ENCODE measurements at regions not wholly inside any gene's neighbourhood (a gene's known extent, or its start where the extent isn't known, plus 50 kb on each side); places are given as distances from the start of the nearest gene placed in this dataset.

GRCh38 chr4:153107246-153107645, 97.0 kb upstream of the TRIM2 start:
- DNase-seq, result no peak

GRCh38 chr4:153109296-153109849, 94.9 kb upstream of the TRIM2 start:
- DNase-seq, result no peak

- DNase-seq, result no peak
Measured at GRCh38 chr4:153110739-153111138, 93.5 kb upstream of the TRIM2 start.

- no peak for DNase-seq
Measured at GRCh38 chr4:153111426-153112040, 92.7 kb upstream of the TRIM2 start.

GRCh38 chr4:153112041-153112441, 92.2 kb upstream of the TRIM2 start:
- DNase-seq, result no peak

- DNase-seq, result no peak
Measured at GRCh38 chr4:153113061-153113837, 91.0 kb upstream of the TRIM2 start.

GRCh38 chr4:153113838-153114105, 90.5 kb upstream of the TRIM2 start:
- DNase-seq, result no peak

GRCh38 chr4:153114771-153115321, 89.4 kb upstream of the TRIM2 start:
- DNase-seq, result no peak

GRCh38 chr4:153115322-153116290, 88.6 kb upstream of the TRIM2 start:
- DNase-seq, result no peak

GRCh38 chr4:153116291-153116680, 88.0 kb upstream of the TRIM2 start:
- DNase-seq, result no peak

GRCh38 chr4:153116801-153117200, 87.4 kb upstream of the TRIM2 start:
- no peak for DNase-seq

GRCh38 chr4:153117554-153117953, 86.7 kb upstream of the TRIM2 start:
- no peak for DNase-seq

- no peak for DNase-seq
Measured at GRCh38 chr4:153119626-153120025, 84.6 kb upstream of the TRIM2 start.

- no peak for DNase-seq
Measured at GRCh38 chr4:153120235-153120634, 84.0 kb upstream of the TRIM2 start.

- peak; percentile 53 for DNase-seq
Measured at GRCh38 chr4:153122855-153123254, 81.4 kb upstream of the TRIM2 start.

GRCh38 chr4:153126137-153126536, 78.1 kb upstream of the TRIM2 start:
- DNase-seq, result no peak

GRCh38 chr4:153127760-153128494, 76.3 kb upstream of the TRIM2 start:
- DNase-seq, result peak; percentile 29

- no peak for DNase-seq
Measured at GRCh38 chr4:153131596-153131995, 72.6 kb upstream of the TRIM2 start.

- no peak for DNase-seq
Measured at GRCh38 chr4:153137159-153137558, 67.1 kb upstream of the TRIM2 start.

- DNase-seq, result no peak
Measured at GRCh38 chr4:153137677-153138630, 66.3 kb upstream of the TRIM2 start.

GRCh38 chr4:153138736-153139135, 65.5 kb upstream of the TRIM2 start:
- peak; percentile 6 for DNase-seq

Data from NCI-H2171 (cell line).